LNCaP clone FGC (cell line): ENCODE measurements at regions not wholly inside any gene's neighbourhood (a gene's known extent, or its start where the extent isn't known, plus 50 kb on each side); places are given as distances from the start of the nearest gene placed in this dataset.

Experiments used
- DNase-seq: peaks from one replicate; pipeline ENCODE4 v3.0.0-alpha.2; 2011; ENCODE audit warnings: low read depth
- H3K4me3 ChIP-seq: 2 replicates; pipeline ENCODE4 v1.5.1; 2011; ENCODE audit warnings: mild to moderate bottlenecking, low read depth, low read length, control low read depth
- TF ChIP-seq, protein P1 (sequence below): IDR thresholded peaks from 2 replicates; pipeline ENCODE4 v1.5.1; 2012; ENCODE audit warnings: mild to moderate bottlenecking; ENCODE audit not compliant: control insufficient read depth, insufficient read depth; ENCODE audit errors: extremely low read depth

DNA sequence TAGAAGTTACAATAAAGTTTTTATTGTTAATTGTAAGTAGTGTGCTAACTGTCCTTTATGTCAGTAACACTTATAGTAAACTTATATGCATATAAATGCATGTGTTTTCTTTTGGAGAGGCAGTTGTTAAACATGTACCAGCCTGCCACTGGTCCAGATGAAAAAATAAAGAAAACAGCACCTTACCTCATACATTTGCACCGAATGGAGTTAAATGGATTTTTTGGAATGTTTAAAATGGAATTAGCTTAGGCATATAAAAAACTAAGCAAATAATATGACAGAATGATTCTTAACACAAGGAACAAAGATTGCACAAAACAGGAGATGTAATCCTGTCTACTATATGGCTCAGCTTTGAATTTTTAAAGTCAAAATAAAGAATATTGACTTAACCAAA, 50.2 kb upstream of the ALDH1A3 start:
- TF ChIP-seq, protein P1, sequence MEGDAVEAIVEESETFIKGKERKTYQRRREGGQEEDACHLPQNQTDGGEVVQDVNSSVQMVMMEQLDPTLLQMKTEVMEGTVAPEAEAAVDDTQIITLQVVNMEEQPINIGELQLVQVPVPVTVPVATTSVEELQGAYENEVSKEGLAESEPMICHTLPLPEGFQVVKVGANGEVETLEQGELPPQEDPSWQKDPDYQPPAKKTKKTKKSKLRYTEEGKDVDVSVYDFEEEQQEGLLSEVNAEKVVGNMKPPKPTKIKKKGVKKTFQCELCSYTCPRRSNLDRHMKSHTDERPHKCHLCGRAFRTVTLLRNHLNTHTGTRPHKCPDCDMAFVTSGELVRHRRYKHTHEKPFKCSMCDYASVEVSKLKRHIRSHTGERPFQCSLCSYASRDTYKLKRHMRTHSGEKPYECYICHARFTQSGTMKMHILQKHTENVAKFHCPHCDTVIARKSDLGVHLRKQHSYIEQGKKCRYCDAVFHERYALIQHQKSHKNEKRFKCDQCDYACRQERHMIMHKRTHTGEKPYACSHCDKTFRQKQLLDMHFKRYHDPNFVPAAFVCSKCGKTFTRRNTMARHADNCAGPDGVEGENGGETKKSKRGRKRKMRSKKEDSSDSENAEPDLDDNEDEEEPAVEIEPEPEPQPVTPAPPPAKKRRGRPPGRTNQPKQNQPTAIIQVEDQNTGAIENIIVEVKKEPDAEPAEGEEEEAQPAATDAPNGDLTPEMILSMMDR: no peak
- H3K4me3 ChIP-seq: no peak overlapping the region
- no peak for DNase-seq
